Thyroid gland (tissue), 4 donors: ENCODE measurements at regions not wholly inside any gene's neighbourhood (a gene's known extent, or its start where the extent isn't known, plus 50 kb on each side); places are given as distances from the start of the nearest gene placed in this dataset.

Source experiments
- DNase-seq, 2 donors: peaks; one replicate each; pipeline ENCODE4 v3.0.0-alpha.2; 2019
- H3K27ac ChIP-seq, 3 donors: fragments of 200-600 bp; sonication (generic); 1 replicate in 2 of 3; 2 replicates in 1 of 3; pipeline ENCODE4 v1.5.1; 2016 to 2019; ENCODE audit warnings: mild to moderate bottlenecking in 1 of 3, moderate library complexity in 1 of 3
- H3K27me3 ChIP-seq: fragments of 200-600 bp; sonication (generic); one replicate; pipeline ENCODE4 v1.5.1; 2019
- H3K36me3 ChIP-seq, 2 donors: fragments of 200-600 bp; sonication (generic); one replicate each; pipeline ENCODE4 v1.5.1; 2016 to 2019
- H3K4me1 ChIP-seq, 2 donors: fragments of 200-600 bp; sonication (generic); one replicate each; pipeline ENCODE4 v1.5.1; 2017 to 2019
- H3K4me3 ChIP-seq, 3 donors: fragments of 200-600 bp; sonication (generic); replicated peaks in 1 of 3; 1 replicate in 2 of 3; 2 replicates in 1 of 3; pipeline ENCODE4 v1.5.1; 2016; ENCODE audit warnings: mild to moderate bottlenecking in 1 of 3
- H3K9me3 ChIP-seq: fragments of 200-600 bp; sonication (generic); one replicate; pipeline ENCODE4 v1.5.1; 2017
- POLR2A ChIP-seq, 2 donors: fragments of 450-650 bp; IDR thresholded peaks; one replicate each; pipeline ENCODE4 v1.6.1; 2017; ENCODE audit warnings: antibody characterized with exemption in 2 of 2, mild to moderate bottlenecking in 2 of 2, moderate library complexity in 1 of 2
- WGBS, 2 donors: methylation state at CpG; one replicate each; pipeline ENCODE4 v1.1.5; 2017; 5-methylcytosine and 5-hydroxymethylcytosine counted together
- intact Hi-C: fragments of 100-400 bp; cut with DNase I; formaldehyde crosslinking; loops from one replicate; pipeline ENCODE4 v1.15.1; 2023
- TF ChIP-seq, protein P1 (sequence below), 6 experiments: fragments of 200-600 bp in 3 of 6; fragments of 450-650 bp in 3 of 6; sonication (generic) in 3 of 6; IDR thresholded peaks; one replicate each; pipeline ENCODE4 v1.5.1; 2016 to 2019; ENCODE audit warnings: antibody characterized with exemption in 6 of 6, mild to moderate bottlenecking in 2 of 6, inconsistent platforms in 1 of 6, moderate library complexity in 1 of 6

DNA sequence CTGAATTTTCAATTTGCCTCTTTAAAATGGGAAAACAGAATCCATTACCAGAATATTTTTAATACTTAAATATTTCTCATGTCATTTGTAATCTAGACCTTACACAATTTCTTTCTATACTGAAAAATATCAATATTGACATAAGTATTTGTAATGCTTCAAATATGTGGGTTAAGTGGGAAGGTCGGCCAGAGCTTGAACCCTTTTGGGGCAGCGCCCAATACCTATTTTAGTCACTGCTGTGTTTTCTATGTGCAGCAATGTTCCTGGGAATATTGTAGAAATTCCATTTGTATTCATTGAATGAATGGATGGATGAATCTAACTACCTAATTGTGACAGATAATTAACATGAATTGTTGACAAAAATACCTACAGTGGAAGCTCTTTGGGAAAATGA is 459.7 kb upstream of the ZNF717 start:
- Histone ChIP-seq H3K27ac (no peak overlapping the region), H3K9me3 (no peaks in the 10 kb centered on the region), H3K36me3 (no peaks in the 10 kb centered on the region), H3K27me3 (no peaks in the 10 kb centered on the region), H3K4me1 (no peaks in the 10 kb centered on the region), H3K4me3 (no peak overlapping the region)
- intact Hi-C loops, result no loop called here
- no peak for DNase-seq
- no peak for TF ChIP-seq POLR2A (IDR thresholded peaks at IDR 0.05)
- TF ChIP-seq, protein P1, sequence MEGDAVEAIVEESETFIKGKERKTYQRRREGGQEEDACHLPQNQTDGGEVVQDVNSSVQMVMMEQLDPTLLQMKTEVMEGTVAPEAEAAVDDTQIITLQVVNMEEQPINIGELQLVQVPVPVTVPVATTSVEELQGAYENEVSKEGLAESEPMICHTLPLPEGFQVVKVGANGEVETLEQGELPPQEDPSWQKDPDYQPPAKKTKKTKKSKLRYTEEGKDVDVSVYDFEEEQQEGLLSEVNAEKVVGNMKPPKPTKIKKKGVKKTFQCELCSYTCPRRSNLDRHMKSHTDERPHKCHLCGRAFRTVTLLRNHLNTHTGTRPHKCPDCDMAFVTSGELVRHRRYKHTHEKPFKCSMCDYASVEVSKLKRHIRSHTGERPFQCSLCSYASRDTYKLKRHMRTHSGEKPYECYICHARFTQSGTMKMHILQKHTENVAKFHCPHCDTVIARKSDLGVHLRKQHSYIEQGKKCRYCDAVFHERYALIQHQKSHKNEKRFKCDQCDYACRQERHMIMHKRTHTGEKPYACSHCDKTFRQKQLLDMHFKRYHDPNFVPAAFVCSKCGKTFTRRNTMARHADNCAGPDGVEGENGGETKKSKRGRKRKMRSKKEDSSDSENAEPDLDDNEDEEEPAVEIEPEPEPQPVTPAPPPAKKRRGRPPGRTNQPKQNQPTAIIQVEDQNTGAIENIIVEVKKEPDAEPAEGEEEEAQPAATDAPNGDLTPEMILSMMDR (IDR thresholded peaks at IDR 0.05), result no peak
- 84 to 91% methylated on average over 2 of the region's 2 CpGs for WGBS, 2 donors

DNA sequence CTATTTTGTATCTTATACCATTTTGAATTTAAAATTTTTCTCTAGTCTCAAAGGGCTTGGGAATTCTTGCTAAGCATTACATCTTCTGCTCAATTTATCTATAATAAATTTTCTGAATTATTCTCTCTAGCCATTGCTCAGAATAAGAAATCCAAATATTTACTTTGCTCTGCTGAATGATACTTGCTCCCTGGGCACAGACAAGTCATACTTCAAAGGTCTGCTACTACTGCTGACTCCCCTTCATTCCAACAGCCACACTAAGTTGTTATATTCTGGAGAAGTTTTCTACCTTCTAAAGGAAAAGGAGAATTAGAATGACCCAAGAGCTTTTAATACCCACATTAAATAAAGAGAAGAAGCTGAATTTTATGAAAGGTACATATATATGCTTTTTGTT is 460.3 kb upstream of the ZNF717 start:
- H3K36me3 ChIP-seq, result no peaks in the 10 kb centered on the region
- H3K27me3 ChIP-seq, result no peaks in the 10 kb centered on the region
- no peak for DNase-seq
- no peaks in the 10 kb centered on the region for H3K9me3 ChIP-seq
- no peaks in the 10 kb centered on the region for H3K4me1 ChIP-seq
- TF ChIP-seq, protein P1 (IDR thresholded peaks at IDR 0.05), result no peak
- TF ChIP-seq POLR2A (IDR thresholded peaks at IDR 0.05), result no peak
- H3K27ac ChIP-seq, result no peak overlapping the region
- intact Hi-C loops, result no loop called here
- H3K4me3 ChIP-seq, result no peak overlapping the region

DNA sequence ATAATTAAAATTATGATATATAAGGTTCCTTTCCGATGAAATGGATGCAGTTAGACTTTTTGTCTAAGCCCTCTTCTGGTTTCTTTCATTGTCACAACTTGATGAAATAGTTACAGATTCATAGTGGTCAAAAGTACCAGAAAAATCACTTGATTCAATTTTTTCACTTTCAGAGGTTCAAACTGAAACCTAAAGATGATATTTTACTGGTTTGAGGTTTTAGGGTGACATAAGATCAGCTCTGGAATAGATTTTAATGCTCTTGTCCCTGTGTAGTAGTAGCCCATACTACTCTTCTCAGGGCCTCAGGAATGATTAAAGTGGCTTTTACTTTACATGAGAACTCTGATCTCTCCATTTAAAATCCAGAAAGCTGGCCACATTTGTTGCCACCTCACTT is 479.1 kb upstream of the ZNF717 start:
- Histone ChIP-seq H3K4me1 (no peaks in the 10 kb centered on the region), H3K36me3 (no peaks in the 10 kb centered on the region), H3K27ac (no peak overlapping the region), H3K4me3 (no peak overlapping the region), H3K9me3 (no peaks in the 10 kb centered on the region), H3K27me3 (no peaks in the 10 kb centered on the region)
- intact Hi-C loops, result no loop called here
- WGBS, 2 donors, result 77 to 86% methylated on average over 1 of the region's 1 CpG
- TF ChIP-seq POLR2A (IDR thresholded peaks at IDR 0.05), result no peak
- TF ChIP-seq, protein P1 (IDR thresholded peaks at IDR 0.05), result no peak
- no peak for DNase-seq

DNA sequence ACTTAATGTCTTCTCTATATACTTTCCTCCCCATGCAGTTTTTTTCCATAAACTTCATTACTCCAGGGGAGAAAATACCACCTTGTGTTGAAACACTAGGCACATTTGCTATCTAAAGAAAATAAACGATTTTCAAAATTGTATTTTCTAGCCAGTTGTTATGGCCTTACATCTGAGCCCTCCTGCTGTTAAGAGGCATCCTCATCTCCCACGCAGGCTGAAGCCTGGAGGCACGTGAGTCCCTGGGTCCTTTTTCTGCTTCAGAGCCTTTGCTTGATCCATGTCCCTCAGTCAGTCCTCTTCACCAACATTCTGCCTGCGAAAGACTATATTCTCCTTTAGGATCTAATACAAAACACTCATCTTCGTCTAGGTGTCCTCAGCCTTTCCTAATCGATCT is 479.6 kb upstream of the ZNF717 start:
- Histone ChIP-seq H3K27me3 (no peaks in the 10 kb centered on the region), H3K27ac (no peak overlapping the region), H3K4me3 (no peak overlapping the region), H3K4me1 (no peaks in the 10 kb centered on the region), H3K36me3 (no peaks in the 10 kb centered on the region), H3K9me3 (no peaks in the 10 kb centered on the region)
- WGBS, 2 donors, result 81% methylated on average over 6 of the region's 6 CpGs
- no peak for TF ChIP-seq POLR2A (IDR thresholded peaks at IDR 0.05)
- TF ChIP-seq, protein P1 (IDR thresholded peaks at IDR 0.05), result no peak
- DNase-seq, result no peak
- intact Hi-C loops, result no loop called here

DNA sequence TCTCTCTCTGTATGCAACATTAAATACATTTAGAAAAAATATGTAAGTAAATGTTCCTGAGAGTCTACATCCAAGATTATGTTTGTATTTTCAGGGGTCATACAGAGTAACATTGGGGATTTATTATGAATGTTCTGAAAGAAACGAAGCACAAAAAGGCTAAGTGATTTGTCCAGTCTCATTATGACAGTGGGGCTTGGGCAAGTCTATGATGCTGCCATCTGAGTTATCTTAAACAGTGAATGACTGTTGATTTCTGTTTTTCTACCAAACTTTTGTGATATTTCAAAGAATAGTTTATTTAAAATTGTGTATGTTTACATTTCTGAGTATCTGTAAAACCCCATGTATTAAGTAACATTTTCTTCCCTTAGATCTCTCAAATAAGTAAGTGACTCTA is 481.2 kb upstream of the ZNF717 start:
- DNase-seq, result no peak
- Histone ChIP-seq H3K27me3 (no peaks in the 10 kb centered on the region), H3K9me3 (no peaks in the 10 kb centered on the region), H3K27ac (no peak overlapping the region), H3K4me1 (no peaks in the 10 kb centered on the region), H3K4me3 (no peak overlapping the region), H3K36me3 (no peaks in the 10 kb centered on the region)
- 67 to 86% methylated on average over 1 of the region's 1 CpG for WGBS, 2 donors
- TF ChIP-seq, protein P1 (IDR thresholded peaks at IDR 0.05), result no peak
- no peak for TF ChIP-seq POLR2A (IDR thresholded peaks at IDR 0.05)
- intact Hi-C loops, result no loop called here
